ENCODE measurements at regions not wholly inside any gene's neighbourhood (a gene's known extent, or its start where the extent isn't known, plus 50 kb on each side); places are given as distances from the start of the nearest gene placed in this dataset.

DNA sequence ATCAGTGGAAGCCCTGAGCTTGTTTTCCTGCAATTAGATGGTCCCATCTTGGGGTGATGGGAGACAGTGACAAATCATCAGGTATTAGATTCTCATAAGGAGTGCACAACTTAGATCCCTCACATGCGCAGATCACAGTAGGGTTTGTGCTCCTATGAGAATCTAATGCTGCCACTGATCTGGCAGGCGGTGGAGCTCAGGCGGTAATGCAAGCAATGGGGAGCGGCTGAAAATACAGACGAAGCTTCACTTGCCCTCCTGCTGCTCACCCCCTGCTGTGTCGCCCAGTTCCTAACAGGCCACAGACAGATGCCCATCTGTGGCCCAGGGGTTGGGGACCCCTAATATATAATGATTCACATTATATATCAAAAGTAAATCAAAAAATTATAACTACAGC is 258.8 kb upstream of the USP15 start:
- TF ChIP-seq, protein P1, sequence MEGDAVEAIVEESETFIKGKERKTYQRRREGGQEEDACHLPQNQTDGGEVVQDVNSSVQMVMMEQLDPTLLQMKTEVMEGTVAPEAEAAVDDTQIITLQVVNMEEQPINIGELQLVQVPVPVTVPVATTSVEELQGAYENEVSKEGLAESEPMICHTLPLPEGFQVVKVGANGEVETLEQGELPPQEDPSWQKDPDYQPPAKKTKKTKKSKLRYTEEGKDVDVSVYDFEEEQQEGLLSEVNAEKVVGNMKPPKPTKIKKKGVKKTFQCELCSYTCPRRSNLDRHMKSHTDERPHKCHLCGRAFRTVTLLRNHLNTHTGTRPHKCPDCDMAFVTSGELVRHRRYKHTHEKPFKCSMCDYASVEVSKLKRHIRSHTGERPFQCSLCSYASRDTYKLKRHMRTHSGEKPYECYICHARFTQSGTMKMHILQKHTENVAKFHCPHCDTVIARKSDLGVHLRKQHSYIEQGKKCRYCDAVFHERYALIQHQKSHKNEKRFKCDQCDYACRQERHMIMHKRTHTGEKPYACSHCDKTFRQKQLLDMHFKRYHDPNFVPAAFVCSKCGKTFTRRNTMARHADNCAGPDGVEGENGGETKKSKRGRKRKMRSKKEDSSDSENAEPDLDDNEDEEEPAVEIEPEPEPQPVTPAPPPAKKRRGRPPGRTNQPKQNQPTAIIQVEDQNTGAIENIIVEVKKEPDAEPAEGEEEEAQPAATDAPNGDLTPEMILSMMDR (IDR thresholded peaks at IDR 0.05): no peak
- TF ChIP-seq POLR2A (IDR thresholded peaks at IDR 0.05): no peak
